Activated naive CD8-positive, alpha-beta T cell (primary cell): ENCODE measurements at regions not wholly inside any gene's neighbourhood (a gene's known extent, or its start where the extent isn't known, plus 50 kb on each side); places are given as distances from the start of the nearest gene placed in this dataset.

Source experiments
- H3K27ac Mint-ChIP-seq: one replicate; pipeline ENCODE4 v1.8.0; 2021; ENCODE audit warnings: mixed read lengths
- H3K27me3 Mint-ChIP-seq: one replicate; pipeline ENCODE4 v1.8.0; 2021; ENCODE audit warnings: mixed read lengths
- H3K36me3 Mint-ChIP-seq: one replicate; pipeline ENCODE4 v1.8.0; 2021; ENCODE audit warnings: mixed read lengths
- H3K4me1 Mint-ChIP-seq: one replicate; pipeline ENCODE4 v1.8.0; 2021; ENCODE audit warnings: low read depth, mixed read lengths
- H3K4me3 Mint-ChIP-seq: one replicate; pipeline ENCODE4 v1.8.0; 2021; ENCODE audit warnings: mild to moderate bottlenecking, mixed read lengths
- H3K9me3 Mint-ChIP-seq: one replicate; pipeline ENCODE4 v1.8.0; 2021; ENCODE audit warnings: low read depth, mixed read lengths

DNA sequence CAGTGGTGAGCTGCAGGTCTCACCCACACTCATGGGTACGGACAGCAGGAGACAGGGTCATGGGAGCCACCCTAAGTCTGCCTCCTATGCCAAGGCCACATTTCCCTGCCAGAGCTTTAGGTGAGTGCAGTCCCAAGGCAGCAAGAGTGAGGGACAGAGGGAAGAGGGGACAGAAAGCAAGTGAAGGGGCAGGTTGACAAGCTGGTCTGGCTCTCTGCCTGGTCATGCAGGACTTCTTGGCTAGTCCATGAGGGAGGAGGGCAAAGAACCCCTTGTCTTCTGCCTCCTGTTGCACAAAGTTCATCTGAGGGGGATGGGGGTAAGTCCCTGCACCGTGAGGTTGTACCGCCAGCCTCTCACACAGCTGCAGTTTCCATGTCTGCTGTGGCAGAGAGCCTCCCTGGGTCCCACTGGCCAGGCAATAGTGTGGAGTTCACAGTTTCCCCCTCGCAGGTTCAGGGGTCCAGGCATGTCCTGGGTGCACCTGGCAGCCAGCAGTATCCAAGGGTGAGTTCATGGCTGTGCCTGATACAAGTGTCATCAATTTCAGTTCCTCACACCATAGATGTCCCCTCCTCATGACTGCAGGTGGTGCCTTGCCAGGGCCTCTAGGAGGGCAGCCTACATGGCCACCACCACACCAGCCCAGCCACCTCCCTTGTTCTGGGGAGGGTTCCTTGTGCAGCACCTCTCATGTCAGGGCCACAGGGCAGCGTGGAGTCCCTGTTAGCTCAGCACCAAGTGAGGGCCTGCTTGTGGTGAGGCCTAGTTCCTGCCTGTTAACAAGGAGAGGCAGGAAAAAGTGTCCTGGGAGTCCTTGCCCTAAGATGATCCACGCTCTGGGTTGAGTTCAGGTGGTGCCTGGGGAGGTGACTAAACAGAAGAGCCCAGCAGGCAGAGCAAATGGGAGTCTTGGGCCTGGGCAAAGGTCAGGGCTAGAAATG is 72.5 kb downstream of the ADRA2C start:
- peaks cover 14% of the 10 kb centered on the region for H3K27me3 Mint-ChIP-seq
- no peaks in the 10 kb centered on the region for H3K36me3 Mint-ChIP-seq
- H3K27ac Mint-ChIP-seq, result no peak overlapping the region
- no peak overlapping the region for H3K4me3 Mint-ChIP-seq
- H3K9me3 Mint-ChIP-seq, result no peaks in the 10 kb centered on the region
- H3K4me1 Mint-ChIP-seq, result no peaks in the 10 kb centered on the region

- no peaks in the 10 kb centered on the region for H3K4me1 Mint-ChIP-seq
- no peak overlapping the region for H3K4me3 Mint-ChIP-seq
- no peak overlapping the region for H3K27ac Mint-ChIP-seq
- peaks cover 8% of the 10 kb centered on the region for H3K27me3 Mint-ChIP-seq
- H3K36me3 Mint-ChIP-seq, result no peaks in the 10 kb centered on the region
- no peaks in the 10 kb centered on the region for H3K9me3 Mint-ChIP-seq
These were observed 79.0 kb downstream of the ADRA2C start for GRCh38 chr4:3845094-3845743.

GRCh38 chr4:3845744-3846429 is 79.7 kb downstream of the ADRA2C start:
- H3K4me1 Mint-ChIP-seq, result no peaks in the 10 kb centered on the region
- no peaks in the 10 kb centered on the region for H3K36me3 Mint-ChIP-seq
- H3K4me3 Mint-ChIP-seq, result no peak overlapping the region
- no peak overlapping the region for H3K27ac Mint-ChIP-seq
- peaks cover 8% of the 10 kb centered on the region for H3K27me3 Mint-ChIP-seq
- no peaks in the 10 kb centered on the region for H3K9me3 Mint-ChIP-seq

GRCh38 chr4:3847211-3847940 is 81.2 kb downstream of the ADRA2C start:
- Mint-ChIP-seq H3K27ac (no peak overlapping the region), H3K9me3 (no peaks in the 10 kb centered on the region), H3K36me3 (no peaks in the 10 kb centered on the region), H3K27me3 (peaks cover 6% of the 10 kb centered on the region), H3K4me1 (no peaks in the 10 kb centered on the region), H3K4me3 (no peak overlapping the region)

DNA sequence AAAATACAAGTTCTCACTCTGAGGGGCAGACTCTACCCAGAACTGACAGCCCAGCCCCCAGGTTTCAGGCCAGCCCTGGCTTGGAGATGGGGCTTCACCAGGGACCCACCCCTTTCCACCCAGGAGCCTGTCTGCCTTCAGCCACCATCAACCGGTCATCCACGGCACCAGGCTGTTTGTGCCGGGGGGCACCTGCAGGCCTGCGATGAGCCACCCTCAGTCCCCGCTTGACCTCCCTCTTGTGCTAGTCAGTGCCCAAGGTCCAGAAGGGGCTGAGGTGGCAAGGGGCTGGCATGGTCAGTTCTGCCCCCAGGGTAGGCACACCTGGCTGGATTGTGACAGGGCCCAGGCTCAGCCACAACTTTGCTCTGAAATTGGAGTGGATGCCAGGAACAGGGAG is 82.1 kb downstream of the ADRA2C start:
- Mint-ChIP-seq H3K27ac (no peak overlapping the region), H3K27me3 (peaks cover 8% of the 10 kb centered on the region), H3K4me3 (no peak overlapping the region), H3K36me3 (no peaks in the 10 kb centered on the region), H3K9me3 (no peaks in the 10 kb centered on the region), H3K4me1 (no peaks in the 10 kb centered on the region)

DNA sequence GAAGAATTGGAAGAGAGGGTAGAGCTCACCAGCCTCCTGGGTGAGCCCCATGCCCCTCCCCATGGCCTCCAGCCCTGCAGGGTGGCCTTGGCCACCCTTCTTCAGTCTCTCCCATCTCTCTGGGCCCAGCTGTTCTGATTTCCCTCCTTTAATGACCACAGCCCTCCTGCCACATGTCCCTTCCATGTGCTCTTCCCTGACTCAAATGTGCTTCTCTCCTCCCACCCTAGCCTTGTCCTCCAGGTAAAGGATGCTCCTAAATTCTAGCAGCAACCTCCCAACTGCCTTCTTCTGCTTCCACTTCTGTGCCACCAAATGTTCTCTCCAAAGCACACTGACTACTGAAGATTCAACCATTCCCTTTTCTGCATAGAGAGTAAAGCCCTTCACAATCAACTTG is 83.0 kb downstream of the ADRA2C start:
- H3K36me3 Mint-ChIP-seq, result no peaks in the 10 kb centered on the region
- H3K9me3 Mint-ChIP-seq, result no peaks in the 10 kb centered on the region
- peaks cover 8% of the 10 kb centered on the region for H3K27me3 Mint-ChIP-seq

GRCh38 chr4:3850128-3850527 is 83.9 kb downstream of the ADRA2C start:
- H3K27ac Mint-ChIP-seq, result no peak overlapping the region

More for the DNA sequence above, 83.0 kb downstream of the ADRA2C start:
- H3K4me3 Mint-ChIP-seq, result no peak overlapping the region
- no peak overlapping the region for H3K27ac Mint-ChIP-seq
- H3K4me1 Mint-ChIP-seq, result no peaks in the 10 kb centered on the region

DNA sequence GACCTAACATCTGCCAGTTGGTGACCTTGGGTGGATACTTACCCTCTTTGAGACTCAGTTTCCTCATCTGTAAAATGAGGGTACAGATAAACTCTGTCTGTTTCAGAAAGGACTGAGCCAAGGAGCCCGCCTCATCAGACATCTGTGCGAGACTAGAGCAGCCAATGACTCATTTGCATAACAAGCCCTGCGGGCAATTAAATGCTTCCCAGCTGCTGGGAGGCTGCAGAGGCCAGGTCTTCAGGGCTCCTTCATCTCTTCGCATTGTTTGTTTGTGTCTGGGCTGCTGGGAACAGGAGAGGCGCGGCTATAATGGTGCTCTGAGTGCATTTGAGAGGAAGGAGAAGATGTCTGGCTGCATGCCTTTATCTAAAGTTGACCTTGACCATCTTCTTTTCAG is 85.0 kb downstream of the ADRA2C start:
- H3K4me3 Mint-ChIP-seq, result no peak overlapping the region
- no peaks in the 10 kb centered on the region for H3K9me3 Mint-ChIP-seq
- no peak overlapping the region for H3K27ac Mint-ChIP-seq
- no peaks in the 10 kb centered on the region for H3K36me3 Mint-ChIP-seq
- H3K4me1 Mint-ChIP-seq, result no peaks in the 10 kb centered on the region
- peaks cover 14% of the 10 kb centered on the region for H3K27me3 Mint-ChIP-seq

More at GRCh38 chr4:3850128-3850527, 83.9 kb downstream of the ADRA2C start:
- peaks cover 10% of the 10 kb centered on the region for H3K27me3 Mint-ChIP-seq
- no peaks in the 10 kb centered on the region for H3K9me3 Mint-ChIP-seq
- no peaks in the 10 kb centered on the region for H3K4me1 Mint-ChIP-seq
- H3K4me3 Mint-ChIP-seq, result no peak overlapping the region
- H3K36me3 Mint-ChIP-seq, result no peaks in the 10 kb centered on the region

- Mint-ChIP-seq H3K9me3 (no peaks in the 10 kb centered on the region), H3K27me3 (peaks cover 14% of the 10 kb centered on the region)
These were observed 85.7 kb downstream of the ADRA2C start for GRCh38 chr4:3851881-3852280.

GRCh38 chr4:3852309-3852708 is 86.1 kb downstream of the ADRA2C start:
- Mint-ChIP-seq H3K4me1 (no peaks in the 10 kb centered on the region), H3K36me3 (no peaks in the 10 kb centered on the region), H3K27ac (no peak overlapping the region), H3K27me3 (peaks cover 14% of the 10 kb centered on the region), H3K4me3 (no peak overlapping the region), H3K9me3 (no peaks in the 10 kb centered on the region)

More at GRCh38 chr4:3851881-3852280, 85.7 kb downstream of the ADRA2C start:
- H3K4me1 Mint-ChIP-seq, result no peaks in the 10 kb centered on the region
- H3K36me3 Mint-ChIP-seq, result no peaks in the 10 kb centered on the region
- H3K4me3 Mint-ChIP-seq, result no peak overlapping the region
- no peak overlapping the region for H3K27ac Mint-ChIP-seq

DNA sequence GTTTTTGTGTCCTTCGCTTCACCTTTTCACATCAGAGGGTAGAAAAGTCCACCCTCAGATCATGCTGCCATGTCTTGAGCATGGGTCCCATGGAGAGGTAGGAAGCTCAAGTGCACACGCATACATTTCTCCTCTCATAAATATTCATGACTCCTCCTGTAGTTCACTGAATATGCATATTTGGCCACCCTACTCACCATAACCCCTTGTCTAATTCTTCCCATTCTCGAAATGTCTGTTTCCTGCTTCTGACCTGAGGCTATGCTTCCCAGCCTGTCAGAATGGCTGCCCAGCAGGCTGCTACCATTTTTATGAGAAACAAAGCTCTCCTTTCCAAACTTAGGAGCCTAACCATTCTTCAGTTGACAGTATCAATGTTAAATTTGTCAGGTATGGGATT is 86.5 kb downstream of the ADRA2C start:
- Mint-ChIP-seq H3K27me3 (peaks cover 14% of the 10 kb centered on the region), H3K9me3 (no peaks in the 10 kb centered on the region), H3K4me3 (no peak overlapping the region)

DNA sequence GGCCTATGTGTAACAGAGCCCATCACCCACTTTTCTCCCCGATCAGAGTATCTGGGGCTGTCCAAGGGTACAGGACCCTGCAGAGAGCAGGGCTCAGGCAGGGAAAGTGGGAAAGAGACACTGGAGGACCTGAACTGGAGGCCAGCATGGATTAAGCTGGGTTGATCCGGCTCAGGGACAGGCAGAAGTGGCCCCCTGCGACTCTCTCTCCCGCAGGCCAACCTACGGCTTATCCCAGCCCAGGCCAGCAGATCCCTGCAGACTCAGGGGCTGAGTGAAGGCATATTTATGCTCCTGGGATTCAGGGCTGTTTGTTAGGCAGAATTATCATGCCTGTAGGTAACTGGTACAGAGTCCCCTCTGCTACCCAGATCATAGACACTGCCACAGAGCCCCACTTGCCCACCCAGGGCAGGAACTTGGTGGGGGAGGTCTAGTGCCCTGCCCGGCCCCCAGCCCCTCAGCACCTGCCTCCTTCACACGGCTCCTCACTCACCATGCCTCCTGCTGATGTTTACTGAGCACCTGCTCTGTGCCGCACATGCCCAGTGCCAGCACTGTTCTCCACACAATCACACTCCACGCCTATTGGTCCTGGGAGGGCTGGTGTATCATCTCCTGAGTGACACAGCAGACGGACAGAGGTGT is 87.3 kb downstream of the ADRA2C start:
- H3K9me3 Mint-ChIP-seq, result no peaks in the 10 kb centered on the region
- no peaks in the 10 kb centered on the region for H3K4me1 Mint-ChIP-seq
- H3K36me3 Mint-ChIP-seq, result no peaks in the 10 kb centered on the region
- H3K27me3 Mint-ChIP-seq, result peaks cover 13% of the 10 kb centered on the region
- H3K4me3 Mint-ChIP-seq, result no peak overlapping the region
- H3K27ac Mint-ChIP-seq, result no peak overlapping the region

More for the DNA sequence above, 86.5 kb downstream of the ADRA2C start:
- no peaks in the 10 kb centered on the region for H3K36me3 Mint-ChIP-seq
- H3K4me1 Mint-ChIP-seq, result no peaks in the 10 kb centered on the region
- no peak overlapping the region for H3K27ac Mint-ChIP-seq

DNA sequence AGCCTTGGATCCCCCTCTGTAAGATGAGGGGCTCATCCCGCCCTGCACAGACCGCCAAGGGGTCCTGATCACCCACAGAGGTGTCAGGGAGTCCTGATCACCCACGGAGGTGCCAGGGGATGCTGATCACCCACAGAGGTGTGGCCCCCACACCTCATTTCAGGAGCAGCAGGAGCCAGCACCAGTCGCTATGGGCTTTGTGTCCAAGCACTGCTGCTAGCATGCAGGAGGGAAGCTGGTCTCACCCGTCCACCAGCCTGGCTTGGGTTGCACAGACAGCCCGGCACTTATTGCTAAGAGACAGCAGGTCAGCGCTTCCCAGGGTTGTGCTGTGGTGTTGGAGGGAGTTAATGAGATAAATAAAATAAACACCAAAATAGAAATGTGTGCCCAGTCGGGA is 88.5 kb downstream of the ADRA2C start:
- peaks cover 10% of the 10 kb centered on the region for H3K27me3 Mint-ChIP-seq
- H3K27ac Mint-ChIP-seq, result no peak overlapping the region
- no peaks in the 10 kb centered on the region for H3K4me1 Mint-ChIP-seq
- no peaks in the 10 kb centered on the region for H3K9me3 Mint-ChIP-seq
- no peaks in the 10 kb centered on the region for H3K36me3 Mint-ChIP-seq
- H3K4me3 Mint-ChIP-seq, result no peak overlapping the region

DNA sequence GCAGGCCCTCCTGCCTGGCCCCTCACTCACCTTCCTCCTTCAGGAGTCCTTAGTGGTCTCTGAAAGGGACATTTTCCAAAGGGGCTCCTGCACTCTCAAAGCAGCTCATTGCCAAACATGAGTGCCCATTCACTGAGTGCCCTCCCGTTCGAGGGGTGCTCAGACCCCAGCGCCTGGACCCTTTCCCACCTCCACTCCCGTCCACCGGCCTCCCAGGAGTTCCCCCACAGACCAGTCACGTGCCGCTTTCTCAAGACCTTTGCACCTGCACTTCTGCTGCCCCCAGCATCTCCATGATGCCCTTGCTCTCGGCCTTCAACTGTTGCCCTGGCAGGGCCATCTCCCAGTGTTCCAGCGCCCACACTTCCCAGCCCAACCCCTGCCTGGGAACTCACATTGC is 89.5 kb downstream of the ADRA2C start:
- peaks cover 10% of the 10 kb centered on the region for H3K27me3 Mint-ChIP-seq
- H3K36me3 Mint-ChIP-seq, result no peaks in the 10 kb centered on the region
- H3K27ac Mint-ChIP-seq, result no peak overlapping the region
- H3K9me3 Mint-ChIP-seq, result no peaks in the 10 kb centered on the region
- H3K4me3 Mint-ChIP-seq, result no peak overlapping the region
- no peaks in the 10 kb centered on the region for H3K4me1 Mint-ChIP-seq
